GM21825 (cell line): ENCODE measurements at regions not wholly inside any gene's neighbourhood (a gene's known extent, or its start where the extent isn't known, plus 50 kb on each side); places are given as distances from the start of the nearest gene placed in this dataset.

Experiments
- ATAC-seq: cut with Tn5 transposase; IDR thresholded peaks from one replicate; pipeline ENCODE4 v1.9.1; 2021; ENCODE audit warnings: mild to moderate bottlenecking, moderate library complexity; ENCODE audit not compliant: unreplicated experiment

DNA sequence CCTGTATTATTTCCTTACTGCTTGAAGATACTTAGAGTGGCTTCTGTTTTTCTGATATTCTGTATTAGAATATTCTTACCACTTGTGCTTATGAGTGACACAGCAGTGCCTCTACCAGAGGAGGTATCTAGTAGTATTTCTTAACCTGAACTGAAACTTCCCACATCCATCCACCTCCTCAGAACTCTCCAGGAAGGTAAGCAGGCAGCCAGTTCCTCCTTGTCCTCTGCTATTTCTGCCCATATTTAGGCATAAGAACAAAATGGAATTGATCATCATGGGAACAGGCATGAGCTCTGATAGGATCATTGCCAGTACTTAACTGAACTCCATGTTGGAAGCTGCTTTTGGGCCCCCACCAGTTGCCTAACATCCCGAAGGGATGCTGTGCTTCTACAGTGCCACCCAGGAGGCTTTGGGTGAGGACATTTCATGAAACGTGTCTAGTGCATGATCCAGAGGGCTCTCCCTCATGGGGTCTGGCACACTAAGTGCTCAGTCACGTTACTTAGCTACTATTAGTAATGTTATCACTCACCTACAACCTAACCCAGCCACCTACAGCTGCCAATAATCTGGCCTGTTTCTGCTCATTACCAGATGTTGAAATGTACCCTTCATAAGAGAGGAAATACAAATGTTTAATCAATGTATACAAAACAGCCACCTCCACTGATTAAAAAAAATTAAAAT is 520.7 kb downstream of the EIPR1 start:
- ATAC-seq, result no peak

DNA sequence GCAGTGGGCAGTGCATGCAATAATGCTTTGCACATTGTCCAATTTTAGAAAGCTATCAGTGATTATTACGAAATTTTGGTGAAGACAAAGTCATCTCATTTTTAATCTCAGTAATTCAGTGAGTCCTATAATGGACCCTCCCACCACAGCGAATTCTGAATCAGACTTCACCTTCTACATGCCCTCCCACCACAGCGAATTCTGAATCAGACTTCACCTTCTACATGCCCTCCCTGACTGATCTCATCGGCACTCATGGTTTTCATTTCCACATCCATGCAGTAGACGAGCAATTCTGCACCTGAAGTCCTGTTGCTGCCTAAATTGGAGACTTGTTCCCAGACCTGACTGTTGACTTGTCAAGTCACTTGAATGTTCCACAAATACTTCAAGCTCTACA is 522.3 kb downstream of the EIPR1 start:
- no peak for ATAC-seq

DNA sequence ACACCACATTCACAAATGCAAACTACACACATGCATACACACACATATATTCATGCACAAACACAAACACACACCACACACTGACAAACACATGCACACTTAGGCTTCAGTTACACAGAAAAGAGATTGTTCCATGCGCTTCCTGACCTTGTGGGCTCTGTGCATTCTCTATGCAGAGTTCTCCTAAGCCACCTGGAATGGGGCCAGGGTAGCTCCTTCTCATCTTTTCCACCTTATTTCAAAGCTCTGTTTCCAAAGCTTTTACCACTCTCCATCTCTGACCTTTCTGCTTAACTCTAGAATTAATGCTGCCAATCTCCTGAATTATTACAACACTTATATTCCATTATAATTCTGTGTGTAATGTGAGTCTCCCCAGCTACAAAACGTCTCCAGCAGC is 522.3 kb upstream of the MYT1L start:
- no peak for ATAC-seq

DNA sequence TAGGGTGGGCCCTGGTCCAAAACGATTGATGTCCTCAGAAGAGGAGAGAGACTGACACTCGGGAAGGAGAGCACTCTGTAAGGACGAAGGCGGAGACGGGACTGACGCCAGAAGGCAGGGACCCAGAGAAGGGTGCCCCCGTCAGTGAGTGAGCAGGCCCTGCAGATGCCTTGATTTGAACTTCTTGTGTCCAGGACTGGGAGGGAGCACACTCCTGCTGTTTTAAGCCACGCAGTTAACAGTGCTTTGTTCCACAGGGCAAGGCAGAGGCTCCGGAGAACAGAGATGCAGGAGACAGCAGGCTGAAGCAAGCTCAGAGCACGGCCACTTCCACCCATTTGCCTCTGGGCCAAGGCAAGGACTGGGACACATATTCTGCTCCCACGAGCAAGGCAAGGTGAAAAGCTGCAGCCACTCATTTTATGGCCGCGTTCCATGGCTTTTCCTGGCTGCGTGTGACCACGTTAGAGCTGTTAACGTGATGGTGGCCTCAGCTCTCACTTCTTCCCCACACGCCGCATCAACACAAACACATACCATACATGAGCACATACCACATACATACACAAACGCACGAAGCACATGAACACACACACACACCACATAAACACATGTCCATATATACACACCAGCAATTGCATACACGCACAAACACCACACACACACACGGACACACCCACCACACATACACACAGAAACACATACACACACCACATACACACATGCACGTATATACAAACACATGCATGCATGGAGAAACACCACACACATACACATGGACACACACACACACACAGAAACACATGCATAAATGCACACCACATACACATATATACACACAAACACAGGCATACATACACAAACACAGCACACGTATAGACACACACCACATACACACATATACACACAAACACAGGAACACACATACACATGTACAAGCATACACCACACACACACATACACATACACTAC is 521.0 kb upstream of the MYT1L start:
- no peak for ATAC-seq

DNA sequence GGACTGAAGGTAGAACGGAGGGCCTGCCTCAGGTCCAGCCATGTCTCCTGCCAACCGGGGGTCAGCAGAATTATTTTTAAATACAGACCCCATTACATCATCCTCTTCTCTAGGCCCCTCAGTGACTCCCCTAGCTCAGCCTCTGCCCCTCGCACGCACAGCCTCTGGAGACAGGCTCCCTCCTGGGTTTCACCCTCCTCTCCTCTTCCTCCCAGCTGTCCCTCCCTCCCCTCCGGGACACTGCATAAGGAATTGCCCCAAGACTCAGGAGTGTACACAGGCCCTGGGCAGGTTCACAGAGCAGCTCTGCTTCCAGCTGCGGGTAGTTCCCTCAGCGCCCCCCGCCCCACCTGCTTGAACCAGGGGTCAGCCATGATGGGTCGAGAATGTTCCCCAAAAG is 520.2 kb upstream of the MYT1L start:
- ATAC-seq, result no peak

DNA sequence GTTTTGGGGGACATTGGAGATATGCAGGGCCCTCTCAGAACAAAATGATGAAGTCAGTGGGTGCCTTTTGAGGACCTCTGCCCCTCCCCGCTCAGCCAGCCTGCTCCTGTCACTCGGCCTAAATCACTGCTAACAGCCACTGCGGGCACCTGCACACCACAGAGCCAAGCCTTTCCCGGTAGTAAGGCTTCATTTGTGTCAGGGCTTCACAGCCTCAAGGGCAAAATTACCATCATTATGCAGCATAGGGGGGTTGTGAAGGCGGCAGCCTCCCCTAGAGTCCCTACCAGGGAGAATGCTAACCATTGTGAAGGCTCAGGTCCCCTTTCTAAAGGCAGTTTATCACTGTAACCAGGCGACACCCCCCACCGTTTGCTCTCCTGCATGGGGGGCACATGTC is 519.8 kb upstream of the MYT1L start:
- ATAC-seq, result no peak

DNA sequence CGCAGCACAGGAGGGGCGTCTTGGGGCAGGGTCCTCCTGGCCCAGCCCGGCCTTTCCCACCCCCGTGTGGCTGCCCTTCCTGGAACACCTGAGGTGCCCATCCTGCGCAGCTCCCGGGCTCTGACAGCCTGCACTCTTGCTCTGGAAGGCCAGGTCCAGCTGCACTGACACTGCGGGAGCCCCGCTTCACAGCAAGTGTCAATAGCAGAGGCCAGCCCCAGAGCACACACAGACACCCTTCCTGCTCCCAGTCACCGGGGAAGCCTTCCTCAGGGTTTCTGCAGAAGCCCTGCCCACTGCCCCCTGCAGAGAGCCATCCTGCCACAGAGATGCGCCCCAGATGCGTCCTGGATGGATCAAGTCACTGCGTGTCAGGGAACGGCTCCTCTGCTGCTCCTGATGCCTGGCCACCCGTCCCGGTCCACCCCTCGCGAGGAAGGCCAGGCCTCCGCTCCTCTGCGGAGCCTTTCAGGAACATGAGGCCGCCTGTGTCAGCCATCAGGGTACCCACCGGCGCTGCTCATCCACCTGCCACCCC is 519.2 kb upstream of the MYT1L start:
- no peak for ATAC-seq

DNA sequence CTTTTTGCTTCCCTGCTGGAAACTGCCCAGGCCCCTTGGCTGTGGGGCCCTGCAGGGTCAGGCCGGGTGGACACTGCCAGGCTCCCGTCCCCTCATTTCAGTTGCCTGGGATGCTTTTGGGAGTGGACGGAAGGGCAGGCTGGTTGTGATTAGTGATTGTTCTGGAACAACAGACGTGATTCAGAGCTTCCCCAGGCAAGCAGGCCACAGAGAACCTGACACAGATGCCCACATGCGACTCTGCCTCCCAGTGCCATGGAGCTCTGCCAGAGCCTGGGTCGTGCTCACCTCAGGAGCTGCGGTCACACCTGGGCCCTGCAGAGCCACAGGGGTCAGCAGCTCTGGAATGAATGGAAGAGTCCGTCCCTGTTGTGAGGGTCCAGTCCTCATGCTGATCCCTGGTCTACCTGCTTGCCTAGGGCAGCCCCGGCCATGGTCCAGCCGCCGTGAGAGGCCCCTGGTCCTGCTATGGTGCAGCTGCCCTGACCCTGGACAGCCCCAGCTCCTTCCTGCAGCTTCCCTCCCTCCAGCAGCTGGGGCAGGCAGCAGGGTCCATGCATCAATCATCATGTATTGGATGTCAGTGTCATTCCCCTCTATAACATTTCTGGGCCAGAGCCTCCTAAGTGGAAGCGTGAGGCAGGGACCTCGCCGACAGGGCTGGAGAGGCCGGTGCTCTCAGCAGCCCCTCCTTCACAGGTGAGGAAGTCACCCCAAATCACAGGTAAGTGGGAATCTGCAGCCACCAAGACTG is 518.6 kb upstream of the MYT1L start:
- no peak for ATAC-seq

DNA sequence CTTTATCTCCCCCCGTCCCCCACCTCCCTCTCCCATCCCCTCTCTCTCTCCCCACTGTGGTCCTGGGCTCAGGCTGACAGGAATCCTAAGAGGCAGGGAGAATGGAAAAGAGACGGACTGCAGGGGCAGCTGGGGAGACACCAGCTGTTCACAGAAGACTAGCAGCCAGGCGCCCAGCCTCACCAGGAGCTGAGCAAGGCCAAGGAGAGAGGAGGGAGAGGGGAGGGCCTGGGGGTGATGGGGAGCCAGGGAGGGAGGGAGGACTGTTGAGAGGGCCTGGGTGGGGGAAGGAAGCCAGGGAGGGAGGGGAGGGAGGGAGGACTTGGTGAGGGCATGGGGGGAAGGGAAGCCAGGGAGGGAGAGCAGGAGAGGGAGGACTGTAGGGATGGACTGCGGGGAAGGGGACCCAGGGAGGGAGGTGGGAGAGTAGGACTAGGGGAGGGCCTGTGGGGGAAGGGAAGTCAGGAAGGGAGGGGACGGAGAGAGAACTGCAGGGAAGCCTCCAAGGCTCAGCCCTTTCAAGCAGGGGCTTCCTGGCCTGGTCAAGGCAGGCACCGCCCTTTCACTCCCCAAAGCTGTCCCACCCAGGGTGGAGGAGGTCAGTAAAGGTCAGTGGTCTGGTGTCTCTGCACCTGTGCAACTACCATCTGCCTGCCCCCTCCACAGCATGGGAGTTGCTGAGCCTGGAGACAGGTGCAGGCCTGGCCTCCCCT is 517.7 kb upstream of the MYT1L start:
- ATAC-seq, result no peak

DNA sequence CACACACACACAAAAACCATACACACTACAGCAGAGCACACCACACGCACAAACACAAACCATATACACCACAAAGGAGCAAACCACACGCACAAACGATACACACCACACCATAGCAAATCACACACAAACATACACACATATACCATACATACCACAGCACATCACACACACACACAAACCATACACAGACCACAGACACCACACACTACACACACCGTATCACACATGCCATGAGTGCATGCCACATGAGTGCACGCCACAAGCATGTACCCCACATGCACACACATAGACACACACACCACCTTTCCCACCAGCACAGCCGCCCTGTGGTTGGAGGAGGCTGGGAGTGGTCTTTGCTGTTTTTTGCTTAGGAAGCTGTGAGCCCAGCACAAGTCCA is 517.1 kb upstream of the MYT1L start:
- no peak for ATAC-seq

DNA sequence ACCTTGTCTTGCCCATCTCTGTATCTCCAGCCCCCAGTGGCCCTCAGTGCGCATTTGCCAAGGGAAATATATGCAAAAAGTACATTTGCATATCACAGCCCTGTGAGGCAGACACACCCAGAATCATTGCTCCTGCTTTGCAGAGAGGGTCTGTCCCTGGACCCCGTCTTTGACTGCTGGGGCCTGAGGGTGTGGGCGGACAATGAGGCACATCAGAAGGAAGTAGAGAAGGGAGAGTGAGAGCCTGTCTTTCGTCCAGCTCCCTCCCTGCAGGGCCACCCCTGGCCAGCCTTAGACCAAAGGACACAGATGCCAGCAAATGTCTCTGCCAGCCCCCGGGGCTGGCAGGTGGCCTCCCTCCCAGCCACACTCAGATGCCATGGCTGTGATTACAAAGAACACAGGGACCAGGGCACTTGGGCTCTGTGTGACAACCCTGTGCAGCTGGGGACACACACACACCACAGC is 516.2 kb upstream of the MYT1L start:
- no peak for ATAC-seq

DNA sequence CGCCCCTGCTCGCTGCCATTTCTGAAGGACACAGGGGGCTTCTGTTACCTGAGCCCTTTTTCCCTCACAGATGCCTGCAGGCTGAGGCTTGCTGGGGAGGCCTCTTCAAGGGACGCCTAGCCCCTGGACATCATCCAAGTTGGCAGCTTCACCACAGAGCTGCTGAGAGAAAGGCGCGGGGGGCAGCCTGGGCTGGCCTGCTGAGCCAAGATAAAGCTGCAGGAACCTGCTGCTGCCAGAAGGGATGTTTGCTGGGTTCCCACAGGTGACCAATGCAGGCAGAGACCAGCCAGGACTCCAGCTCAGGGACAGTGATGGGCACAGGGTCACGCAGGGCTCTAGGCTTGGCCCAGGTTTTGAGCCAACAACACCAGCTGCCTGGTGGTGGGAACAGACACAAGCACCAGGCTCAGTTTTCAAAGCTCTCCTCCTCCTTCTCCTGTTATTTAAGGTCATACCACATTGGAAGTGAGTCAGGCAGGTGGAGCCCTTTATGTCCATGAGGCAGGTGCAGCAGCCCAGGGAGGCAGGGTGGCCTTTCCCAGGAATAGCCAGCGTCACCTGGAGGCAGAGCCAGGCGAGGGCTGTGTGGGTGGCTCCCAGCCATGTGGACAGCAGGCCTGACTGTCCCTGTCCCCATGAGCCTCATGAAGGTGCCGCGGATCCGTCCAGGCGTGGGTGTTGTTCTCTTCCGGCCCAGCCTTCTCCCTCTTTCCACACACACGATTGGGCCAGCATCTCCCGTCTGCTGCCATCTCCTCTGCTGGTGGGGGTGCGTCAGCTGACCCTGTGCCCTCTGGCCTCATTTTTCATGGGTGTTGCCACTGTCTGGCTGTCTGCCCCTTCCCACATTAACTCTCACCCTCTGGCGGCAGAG is 515.5 kb upstream of the MYT1L start:
- no peak for ATAC-seq

DNA sequence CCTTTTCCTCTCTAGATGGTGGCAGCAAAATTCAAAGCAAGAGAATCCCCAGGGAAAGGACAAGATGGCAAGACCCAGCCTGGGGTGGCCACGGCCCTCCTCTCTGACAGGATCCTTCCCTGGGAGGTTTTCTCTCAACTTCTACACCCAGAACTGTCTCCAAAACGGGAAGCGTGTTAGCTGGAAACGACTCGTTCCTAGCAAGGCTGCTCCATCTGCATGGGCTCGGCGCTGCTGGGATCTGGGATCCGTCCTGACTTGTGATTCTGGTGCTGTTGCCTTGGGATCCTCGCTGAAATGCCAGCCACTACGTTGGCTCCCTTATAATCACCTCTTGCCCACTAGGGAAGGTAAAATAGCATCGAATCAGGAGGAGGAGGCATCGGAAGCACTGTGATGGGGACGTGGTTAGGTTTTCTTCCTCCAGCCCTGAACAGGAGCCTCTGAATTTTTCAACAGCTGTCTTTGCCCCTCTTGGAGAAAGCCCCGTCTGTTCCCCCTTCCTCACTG is 514.8 kb upstream of the MYT1L start:
- ATAC-seq, result no peak

DNA sequence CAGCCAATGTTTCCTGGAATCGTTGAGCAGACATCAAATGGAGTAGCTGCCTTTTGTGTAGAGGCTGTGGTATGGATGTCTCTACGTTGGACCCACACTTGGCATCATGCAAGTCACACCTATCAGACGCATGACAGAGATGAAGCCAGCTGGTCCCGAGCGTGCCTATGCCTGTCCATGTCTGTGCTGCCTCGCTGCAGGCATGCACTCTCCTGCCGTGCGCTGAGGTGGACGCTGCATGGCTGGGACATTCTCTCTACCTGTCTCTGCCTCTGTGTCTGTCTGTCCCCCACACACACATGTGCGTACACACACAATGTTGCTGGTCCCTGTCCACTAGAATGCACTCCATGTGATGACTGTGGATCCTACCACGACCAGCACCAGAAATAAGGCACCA is 514.2 kb upstream of the MYT1L start:
- no peak for ATAC-seq

DNA sequence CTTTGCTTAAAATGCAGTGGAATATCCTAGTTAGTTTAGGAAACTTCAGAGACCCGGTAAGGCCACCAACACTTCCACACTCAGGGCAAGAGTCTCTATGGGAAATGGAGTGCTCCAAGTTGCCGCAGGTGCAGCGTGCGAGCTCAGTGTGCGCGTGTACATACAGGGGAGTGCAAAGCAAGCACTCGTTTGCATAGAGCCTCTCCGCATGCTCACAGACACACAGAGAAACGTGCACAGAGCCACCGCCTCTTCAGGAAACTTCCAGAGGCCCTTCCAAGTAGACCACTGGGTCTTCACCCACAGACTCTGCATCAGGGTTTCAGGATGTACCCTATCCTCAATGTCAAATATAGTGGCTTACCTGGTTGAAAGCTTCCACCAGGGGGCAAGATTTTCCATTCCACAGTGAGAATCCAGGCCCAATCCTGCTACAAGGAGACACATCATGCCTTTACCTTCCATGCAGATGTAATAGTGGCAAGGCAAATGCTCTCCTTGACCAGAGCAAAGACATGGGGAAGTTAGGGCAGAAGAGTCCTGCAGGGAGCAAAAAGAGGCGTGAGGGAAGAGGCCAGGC is 513.0 kb upstream of the MYT1L start:
- ATAC-seq, result no peak

DNA sequence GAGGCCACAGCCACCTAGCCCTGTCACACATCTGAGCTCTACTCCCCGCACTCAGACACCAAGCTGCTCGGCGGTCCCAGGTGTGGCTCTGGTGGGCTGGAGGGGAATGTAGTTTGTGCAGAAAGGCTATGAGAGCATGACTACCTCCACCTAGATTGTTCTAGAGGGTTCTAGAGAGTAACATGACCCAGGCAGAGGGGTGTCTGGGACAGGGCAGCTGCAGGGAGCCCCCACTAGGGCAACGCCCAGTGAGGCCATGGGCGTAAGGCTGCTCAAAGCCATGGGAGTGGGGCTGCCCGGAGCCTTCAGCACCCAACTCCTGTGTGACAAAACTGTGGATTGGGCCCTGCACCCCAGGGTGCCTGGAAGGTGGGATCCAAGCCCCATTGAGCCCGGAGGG is 511.4 kb upstream of the MYT1L start:
- no peak for ATAC-seq

DNA sequence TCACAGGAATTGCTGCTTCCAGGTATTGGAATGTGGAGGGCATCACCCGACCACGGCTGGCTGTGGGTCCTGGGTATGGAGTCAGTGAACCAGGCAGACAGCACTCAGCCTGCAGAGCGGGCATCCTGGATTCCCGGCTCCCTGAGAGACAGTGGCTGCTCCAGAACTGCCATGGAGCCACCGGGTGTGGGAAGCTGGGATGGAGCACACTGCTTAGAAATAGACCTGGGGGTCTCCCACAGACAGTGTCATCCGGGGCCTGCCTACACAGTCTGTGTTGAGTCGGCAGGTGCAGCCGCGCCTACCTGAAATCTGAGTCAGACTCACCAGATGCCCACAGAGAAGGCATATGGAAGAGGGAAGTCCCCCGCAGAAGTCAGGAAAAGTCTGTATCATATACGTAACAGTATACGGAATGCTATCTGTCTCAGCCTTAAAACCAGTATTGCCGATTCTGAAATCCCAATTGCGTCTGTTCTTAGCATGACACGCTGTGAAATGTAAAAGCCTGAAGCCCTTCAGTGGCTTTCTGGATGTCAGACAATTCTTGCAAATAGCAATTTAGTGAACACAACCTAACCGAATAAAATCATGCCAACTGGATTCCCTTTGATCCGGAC is 509.7 kb upstream of the MYT1L start:
- no peak for ATAC-seq

DNA sequence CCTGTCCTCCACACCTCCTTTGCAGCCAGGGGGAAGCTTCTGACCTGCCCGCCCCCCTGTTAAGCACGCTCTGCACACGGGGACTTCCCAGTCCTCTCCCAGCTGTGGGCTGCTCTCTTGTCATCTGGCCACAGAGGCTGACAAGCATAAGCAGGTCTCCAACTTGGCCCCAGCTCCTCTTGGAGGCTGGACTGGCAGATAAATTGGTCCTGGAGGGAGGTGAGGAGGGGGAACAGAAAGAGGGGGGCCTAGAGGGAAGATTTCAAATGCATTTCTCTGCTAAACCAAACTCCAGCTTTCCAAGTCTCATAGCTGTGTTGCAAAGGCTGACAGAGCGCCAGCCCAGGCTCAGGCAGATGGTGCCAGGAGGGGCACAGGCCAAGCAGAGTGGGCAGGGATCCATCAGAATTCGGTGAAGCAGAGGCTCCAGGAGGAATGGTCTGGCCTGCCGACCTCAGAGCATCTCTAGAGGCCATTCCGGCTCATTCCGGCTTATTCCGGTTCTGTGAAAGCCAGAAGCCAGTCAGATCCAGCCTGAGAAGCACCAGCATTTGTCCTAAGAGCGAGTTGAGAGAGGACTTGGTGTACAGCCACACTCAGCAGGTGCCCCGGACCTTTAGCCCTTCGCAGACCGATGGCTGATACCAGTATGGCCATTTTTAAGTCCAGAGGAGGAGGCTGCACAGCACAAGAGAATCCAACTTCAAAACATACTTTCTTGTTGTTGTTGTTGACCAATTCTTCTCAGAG is 508.9 kb upstream of the MYT1L start:
- no peak for ATAC-seq
